ENCODE measurements at regions not wholly inside any gene's neighbourhood (a gene's known extent, or its start where the extent isn't known, plus 50 kb on each side); places are given as distances from the start of the nearest gene placed in this dataset.
"Not testable (repeated sequence)": the region's sequence is repeated elsewhere in the genome, so short reads cannot be mapped to it uniquely, and the experiment has no call there.

DNA sequence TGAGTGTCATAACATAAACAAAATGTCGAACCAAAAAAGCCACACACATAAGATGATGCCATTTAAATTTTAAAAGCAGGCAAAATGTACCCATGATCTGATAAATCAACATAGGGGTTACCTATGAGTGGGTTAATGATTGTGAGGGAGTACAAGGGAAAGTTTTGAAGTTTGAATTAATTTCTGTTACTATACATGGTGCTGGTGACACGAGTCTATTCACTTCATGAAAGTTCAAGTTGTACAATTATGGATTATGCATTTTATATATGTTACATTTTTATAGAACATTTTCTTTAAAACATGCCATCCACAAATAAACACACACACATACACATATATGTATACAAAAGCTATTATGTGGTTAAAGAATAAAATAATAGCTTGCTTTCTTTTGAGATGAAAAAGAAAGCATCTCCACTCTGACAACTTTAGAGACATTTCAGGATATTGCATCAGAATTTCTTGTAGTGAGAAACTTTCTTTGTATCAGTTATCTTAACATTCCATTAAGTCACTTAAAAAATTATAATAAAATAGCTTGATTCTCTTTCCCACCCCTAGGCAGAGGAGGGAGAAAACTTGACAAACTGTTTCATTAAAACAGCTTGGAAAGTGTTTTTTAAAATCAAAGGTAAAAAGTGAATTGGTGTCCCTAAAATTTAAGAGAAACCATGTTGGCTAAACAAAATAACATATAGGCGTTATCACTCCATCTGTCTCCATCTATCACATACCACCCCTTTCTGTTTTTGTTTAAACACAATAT is 891.8 kb upstream of the NDST4 start:
- H3K27ac ChIP-seq = no peak overlapping the region
- no peaks in the 10 kb centered on the region for H3K36me3 ChIP-seq
- no peak overlapping the region for H3K4me3 ChIP-seq
- no peaks in the 10 kb centered on the region for H3K9me3 ChIP-seq
- no peak for DNase-seq (ENCODE audit: low spot score in 2 of 2)
- TF ChIP-seq, protein P1, sequence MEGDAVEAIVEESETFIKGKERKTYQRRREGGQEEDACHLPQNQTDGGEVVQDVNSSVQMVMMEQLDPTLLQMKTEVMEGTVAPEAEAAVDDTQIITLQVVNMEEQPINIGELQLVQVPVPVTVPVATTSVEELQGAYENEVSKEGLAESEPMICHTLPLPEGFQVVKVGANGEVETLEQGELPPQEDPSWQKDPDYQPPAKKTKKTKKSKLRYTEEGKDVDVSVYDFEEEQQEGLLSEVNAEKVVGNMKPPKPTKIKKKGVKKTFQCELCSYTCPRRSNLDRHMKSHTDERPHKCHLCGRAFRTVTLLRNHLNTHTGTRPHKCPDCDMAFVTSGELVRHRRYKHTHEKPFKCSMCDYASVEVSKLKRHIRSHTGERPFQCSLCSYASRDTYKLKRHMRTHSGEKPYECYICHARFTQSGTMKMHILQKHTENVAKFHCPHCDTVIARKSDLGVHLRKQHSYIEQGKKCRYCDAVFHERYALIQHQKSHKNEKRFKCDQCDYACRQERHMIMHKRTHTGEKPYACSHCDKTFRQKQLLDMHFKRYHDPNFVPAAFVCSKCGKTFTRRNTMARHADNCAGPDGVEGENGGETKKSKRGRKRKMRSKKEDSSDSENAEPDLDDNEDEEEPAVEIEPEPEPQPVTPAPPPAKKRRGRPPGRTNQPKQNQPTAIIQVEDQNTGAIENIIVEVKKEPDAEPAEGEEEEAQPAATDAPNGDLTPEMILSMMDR (IDR thresholded peaks at IDR 0.05) = no peak
- TF ChIP-seq EP300 (IDR thresholded peaks at IDR 0.05) (no peak), POLR2A (IDR thresholded peaks at IDR 0.05) (no peak)
- no peaks in the 10 kb centered on the region for H3K27me3 ChIP-seq
- no peaks in the 10 kb centered on the region for H3K4me1 ChIP-seq
- WGBS, 2 donors = 75 to 76% methylated on average over 3 of the region's 3 CpGs

DNA sequence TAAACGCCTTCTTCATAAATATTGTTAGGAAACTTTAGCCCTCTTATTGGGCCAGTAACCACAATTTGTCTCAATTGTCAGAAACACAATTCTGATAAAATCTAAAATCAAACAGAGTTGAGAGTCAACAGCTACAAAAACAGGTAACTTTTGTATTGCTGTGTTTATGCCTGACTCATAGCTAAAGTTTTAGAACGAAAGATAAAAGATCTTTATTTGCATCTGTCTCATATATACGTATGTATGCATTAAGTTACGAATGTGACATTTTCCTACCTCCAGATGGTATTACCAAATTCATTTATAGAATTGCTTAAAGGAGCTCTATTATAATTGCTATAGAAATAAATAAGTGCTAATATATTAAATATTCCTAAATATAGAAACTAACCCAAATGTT is 887.9 kb upstream of the NDST4 start:
- Histone ChIP-seq H3K4me3 (no peak overlapping the region), H3K9me3 (no peaks in the 10 kb centered on the region), H3K27ac (no peak overlapping the region), H3K4me1 (no peaks in the 10 kb centered on the region), H3K36me3 (no peaks in the 10 kb centered on the region), H3K27me3 (no peaks in the 10 kb centered on the region)
- 93 to 98% methylated on average over 4 of the region's 4 CpGs for WGBS, 2 donors
- TF ChIP-seq EP300 (IDR thresholded peaks at IDR 0.05) = no peak
- TF ChIP-seq, protein P1 (IDR thresholded peaks at IDR 0.05) = no peak
- no peak for TF ChIP-seq POLR2A (IDR thresholded peaks at IDR 0.05)
- DNase-seq (ENCODE audit: low spot score in 2 of 2) = no peak

DNA sequence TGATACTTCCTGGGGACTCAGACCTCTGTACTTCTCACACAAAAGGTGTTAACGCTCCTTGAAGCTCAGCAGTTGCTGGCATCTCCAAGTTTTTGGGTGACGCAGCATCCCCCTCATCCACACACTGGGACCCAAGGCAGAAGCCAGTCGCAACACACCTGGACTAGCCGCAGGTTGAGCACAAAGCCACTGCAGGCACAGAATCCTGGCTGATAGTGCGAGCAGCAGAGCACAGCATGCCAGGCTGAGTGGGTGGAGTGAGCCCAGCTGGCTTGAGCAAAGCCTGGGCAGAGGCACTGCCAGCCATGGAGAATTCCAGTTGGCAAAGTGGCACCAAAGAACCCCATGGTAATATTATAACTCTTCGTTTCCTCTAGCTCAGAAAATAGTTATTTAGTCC is 873.2 kb upstream of the NDST4 start:
- Histone ChIP-seq H3K27me3 (no peaks in the 10 kb centered on the region), H3K4me3 (no peak overlapping the region), H3K9me3 (peaks cover 0 to 8% (median 0%) of the 10 kb centered on the region in 4 donors), H3K4me1 (no peaks in the 10 kb centered on the region), H3K36me3 (no peaks in the 10 kb centered on the region), H3K27ac (no peak overlapping the region)
- no peak for TF ChIP-seq POLR2A (IDR thresholded peaks at IDR 0.05)
- TF ChIP-seq, protein P1 (IDR thresholded peaks at IDR 0.05) = no peak
- 97% methylated on average over 4 to 6 of the region's 6 CpGs for WGBS, 2 donors
- DNase-seq (ENCODE audit: low spot score in 2 of 2) = no peak

DNA sequence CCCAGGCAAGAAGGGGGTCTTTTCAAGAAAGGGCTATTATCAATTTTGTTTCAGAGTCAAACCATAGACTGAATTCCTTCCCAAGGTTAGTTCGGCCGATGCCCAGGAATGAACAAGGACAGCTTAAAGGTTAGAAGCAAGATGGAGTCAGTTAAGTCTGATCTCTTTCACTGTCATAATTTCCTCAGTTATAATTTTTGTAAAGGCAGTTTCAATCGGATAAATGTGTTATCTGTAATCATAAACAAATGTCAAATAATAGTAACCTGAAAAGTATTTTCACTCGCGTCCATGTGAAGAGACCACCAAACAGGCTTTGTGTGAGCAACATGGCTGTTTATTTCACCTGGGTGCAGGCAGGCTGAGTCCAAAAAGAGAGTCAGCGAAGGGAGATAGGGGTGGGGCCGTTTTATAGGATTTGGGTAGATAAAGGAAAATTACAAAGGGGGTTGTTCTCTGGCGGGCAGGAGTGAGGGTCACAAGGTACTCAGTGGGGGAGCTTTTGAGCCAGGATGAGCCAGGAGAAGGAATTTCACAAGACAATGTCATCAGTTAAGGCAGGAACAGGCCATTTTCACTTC is 862.1 kb upstream of the NDST4 start:
- H3K27me3 ChIP-seq; H3K36me3 ChIP-seq; H3K9me3 ChIP-seq; DNase-seq (ENCODE audit: low spot score in 2 of 2); H3K27ac ChIP-seq; H3K4me1 ChIP-seq; H3K4me3 ChIP-seq: not testable (repeated sequence)
- WGBS, 2 donors = 74 to 78% methylated on average over 8 of the region's 8 CpGs

DNA sequence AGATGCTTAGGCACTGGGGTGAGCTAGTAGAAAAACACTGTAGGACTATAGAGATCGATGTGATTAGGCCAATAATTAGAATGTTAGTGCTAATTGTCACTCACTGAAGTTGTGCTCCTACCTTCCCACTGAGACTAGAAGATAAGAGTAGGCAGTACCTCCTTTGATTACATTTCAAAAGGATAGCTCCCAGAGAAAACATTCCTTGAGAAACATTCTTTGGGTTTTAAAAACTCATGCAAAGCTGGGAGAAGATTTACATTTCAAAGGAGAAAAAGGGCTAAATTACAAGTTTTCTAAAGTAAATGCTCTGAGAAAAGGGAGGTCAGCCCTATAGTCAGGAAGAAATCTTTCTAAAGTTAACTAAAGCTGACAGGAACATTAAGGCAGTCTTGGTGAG is 860.3 kb upstream of the NDST4 start:
- no peak overlapping the region for H3K4me3 ChIP-seq
- no peaks in the 10 kb centered on the region for H3K27me3 ChIP-seq
- H3K4me1 ChIP-seq = no peaks in the 10 kb centered on the region
- no peaks in the 10 kb centered on the region for H3K36me3 ChIP-seq
- H3K27ac ChIP-seq = no peak overlapping the region
- no peaks in the 10 kb centered on the region for H3K9me3 ChIP-seq
- DNase-seq (ENCODE audit: low spot score in 2 of 2) = no peak
- WGBS, 2 donors = 9 to 21% methylated on average over 1 of the region's 1 CpG
- TF ChIP-seq, protein P1 (IDR thresholded peaks at IDR 0.05) = no peak
- no peak for TF ChIP-seq POLR2A (IDR thresholded peaks at IDR 0.05)
- no peak for TF ChIP-seq EP300 (IDR thresholded peaks at IDR 0.05)

All from tibial nerve (tissue), 4 donors.